ENCODE measurements at regions not wholly inside any gene's neighbourhood (a gene's known extent, or its start where the extent isn't known, plus 50 kb on each side); places are given as distances from the start of the nearest gene placed in this dataset.
"Not testable (repeated sequence)": the region's sequence is repeated elsewhere in the genome, so short reads cannot be mapped to it uniquely, and the experiment has no call there.

GRCh38 chr9:88280816-88281382, 107.3 kb upstream of the SPIN1 start:
- no peak for DNase-seq (ENCODE audit: low read depth)

GRCh38 chr9:88278036-88278435, 110.2 kb upstream of the SPIN1 start:
- no peak for DNase-seq (ENCODE audit: low read depth)

DNA sequence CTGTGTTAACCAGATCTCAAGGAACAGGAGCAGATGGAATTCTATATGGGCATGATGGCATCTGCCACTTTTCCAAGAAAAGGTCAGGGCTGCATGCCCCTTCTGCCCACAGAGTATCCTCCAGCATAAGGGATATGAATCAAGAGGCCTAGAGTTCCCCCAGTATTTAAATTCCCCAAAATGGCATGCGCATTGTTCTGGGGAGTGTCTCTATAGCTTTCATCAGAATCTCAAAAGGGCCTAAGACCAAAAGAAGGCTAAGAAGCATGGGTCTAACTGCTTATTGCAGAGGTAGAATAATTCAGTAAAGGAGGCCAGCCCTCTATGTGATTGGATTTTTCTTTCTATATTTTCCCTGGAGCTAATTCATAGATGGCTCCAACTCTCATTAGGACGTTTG, 114.2 kb upstream of the SPIN1 start:
- DNase-seq (ENCODE audit: low read depth), result no peak

DNA sequence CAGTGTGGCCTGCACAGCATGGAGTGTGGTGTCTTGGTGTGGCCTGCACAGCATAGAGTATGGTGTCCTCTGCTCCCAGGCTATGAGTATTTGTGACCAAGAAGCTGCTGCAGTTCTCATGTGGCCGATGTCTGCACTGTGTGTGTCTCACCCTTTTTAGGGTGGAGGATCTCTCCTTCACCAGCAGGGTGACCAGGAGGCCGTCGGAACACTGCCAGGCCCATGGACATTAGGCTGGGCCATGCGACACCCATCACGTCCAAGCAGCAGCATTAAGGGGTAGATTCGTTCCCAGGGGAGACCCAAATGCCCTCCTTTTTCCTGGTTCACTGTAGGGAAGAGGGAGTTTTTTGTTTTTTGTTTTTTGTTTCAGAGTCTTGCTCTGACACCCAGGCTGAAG, 115.3 kb upstream of the SPIN1 start:
- no peak for DNase-seq (ENCODE audit: low read depth)

- no peak for DNase-seq (ENCODE audit: low read depth)
Measured at GRCh38 chr9:88270413-88270812, 117.8 kb upstream of the SPIN1 start.

DNA sequence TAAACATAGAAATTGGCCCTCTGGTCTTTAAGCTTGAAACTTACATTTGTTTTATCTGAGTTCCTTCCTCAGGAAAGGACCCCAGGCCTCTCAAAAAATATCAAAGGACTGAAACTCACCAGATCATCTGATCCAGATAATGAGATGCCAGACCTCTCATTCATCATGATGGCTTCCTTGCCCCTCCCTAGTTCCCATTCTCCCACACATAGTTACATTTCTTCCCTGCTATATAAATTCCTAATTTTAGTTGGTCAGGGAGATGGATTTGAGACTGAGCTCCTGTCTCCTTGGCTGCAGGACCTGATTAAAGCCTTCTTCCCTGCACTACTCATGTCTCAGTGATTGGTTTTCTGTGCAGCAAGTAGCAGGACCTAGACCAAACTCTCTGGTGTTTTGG, 119.4 kb upstream of the SPIN1 start:
- DNase-seq (ENCODE audit: low read depth), result no peak

- DNase-seq (ENCODE audit: low read depth), result no peak
Measured at GRCh38 chr9:88267283-88267682, 121.0 kb upstream of the SPIN1 start.

GRCh38 chr9:88266416-88266815, 121.8 kb upstream of the SPIN1 start:
- no peak for DNase-seq (ENCODE audit: low read depth)

GRCh38 chr9:88259001-88259400, 120.7 kb upstream of the SPATA31C2 start:
- no peak for DNase-seq (ENCODE audit: low read depth)

- no peak for DNase-seq (ENCODE audit: low read depth)
Measured at GRCh38 chr9:88258601-88259000, 120.3 kb upstream of the SPATA31C2 start.

GRCh38 chr9:88258024-88258423, 119.7 kb upstream of the SPATA31C2 start:
- no peak for DNase-seq (ENCODE audit: low read depth)

DNA sequence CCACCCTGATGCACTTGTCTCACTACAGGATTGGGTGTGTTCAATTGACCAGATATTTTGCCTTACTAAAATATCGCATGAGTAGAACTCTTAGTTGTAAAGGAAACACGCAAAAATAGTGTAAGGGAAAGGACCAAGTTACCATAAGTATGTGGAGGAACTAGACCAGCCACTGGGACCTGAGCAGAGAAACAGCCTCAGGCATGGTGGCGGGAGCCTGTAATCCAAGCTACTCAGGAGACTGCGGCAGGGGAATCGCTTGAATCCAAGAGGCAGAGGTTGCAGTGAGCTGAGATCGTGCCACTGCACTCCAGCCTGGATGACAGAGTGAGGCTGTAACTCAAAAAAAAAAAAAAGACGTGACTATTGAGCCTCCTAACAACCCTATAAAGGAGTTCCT, 117.9 kb upstream of the SPATA31C2 start:
- no peak for DNase-seq (ENCODE audit: low read depth)

GRCh38 chr9:88255806-88256205, 117.5 kb upstream of the SPATA31C2 start:
- not testable (repeated sequence) for DNase-seq (ENCODE audit: low read depth)

- DNase-seq (ENCODE audit: low read depth), result no peak
Measured at GRCh38 chr9:88251903-88252302, 113.6 kb upstream of the SPATA31C2 start.

- no peak for DNase-seq (ENCODE audit: low read depth)
Measured at GRCh38 chr9:88243736-88244135, 105.5 kb upstream of the SPATA31C2 start.

- no peak for DNase-seq (ENCODE audit: low read depth)
Measured at GRCh38 chr9:88242879-88243278, 104.6 kb upstream of the SPATA31C2 start.

DNA sequence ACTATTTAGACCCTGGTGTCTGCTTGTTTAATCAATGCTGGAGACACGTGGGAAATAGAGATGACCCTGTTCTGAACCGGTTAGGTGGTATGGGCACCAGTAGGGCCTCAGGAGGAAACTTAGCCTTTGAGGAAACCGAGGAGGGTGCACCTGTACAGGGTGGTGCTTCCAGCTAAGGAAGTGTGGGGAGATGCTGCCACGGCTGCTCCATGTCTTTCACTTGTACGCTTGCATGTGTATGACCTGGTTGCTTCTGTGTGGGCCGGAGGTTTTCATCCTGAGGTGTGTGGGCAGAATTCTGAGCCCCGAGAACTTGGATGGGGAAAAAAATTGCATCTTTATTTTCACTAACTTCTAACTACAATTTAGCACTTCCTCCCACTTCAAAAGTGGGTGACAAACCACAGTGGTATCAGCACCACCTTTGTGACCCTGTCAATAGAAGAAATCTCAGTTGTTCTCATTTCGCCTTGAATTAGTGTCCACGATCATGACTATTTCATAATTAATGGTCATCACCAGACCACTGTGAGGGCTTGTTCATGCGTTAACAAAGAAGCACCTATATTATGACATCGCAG, 99.8 kb upstream of the SPATA31C2 start:
- no peak for DNase-seq (ENCODE audit: low read depth)

- no peak for DNase-seq (ENCODE audit: low read depth)
Measured at GRCh38 chr9:88237479-88237961, 99.2 kb upstream of the SPATA31C2 start.

DNA sequence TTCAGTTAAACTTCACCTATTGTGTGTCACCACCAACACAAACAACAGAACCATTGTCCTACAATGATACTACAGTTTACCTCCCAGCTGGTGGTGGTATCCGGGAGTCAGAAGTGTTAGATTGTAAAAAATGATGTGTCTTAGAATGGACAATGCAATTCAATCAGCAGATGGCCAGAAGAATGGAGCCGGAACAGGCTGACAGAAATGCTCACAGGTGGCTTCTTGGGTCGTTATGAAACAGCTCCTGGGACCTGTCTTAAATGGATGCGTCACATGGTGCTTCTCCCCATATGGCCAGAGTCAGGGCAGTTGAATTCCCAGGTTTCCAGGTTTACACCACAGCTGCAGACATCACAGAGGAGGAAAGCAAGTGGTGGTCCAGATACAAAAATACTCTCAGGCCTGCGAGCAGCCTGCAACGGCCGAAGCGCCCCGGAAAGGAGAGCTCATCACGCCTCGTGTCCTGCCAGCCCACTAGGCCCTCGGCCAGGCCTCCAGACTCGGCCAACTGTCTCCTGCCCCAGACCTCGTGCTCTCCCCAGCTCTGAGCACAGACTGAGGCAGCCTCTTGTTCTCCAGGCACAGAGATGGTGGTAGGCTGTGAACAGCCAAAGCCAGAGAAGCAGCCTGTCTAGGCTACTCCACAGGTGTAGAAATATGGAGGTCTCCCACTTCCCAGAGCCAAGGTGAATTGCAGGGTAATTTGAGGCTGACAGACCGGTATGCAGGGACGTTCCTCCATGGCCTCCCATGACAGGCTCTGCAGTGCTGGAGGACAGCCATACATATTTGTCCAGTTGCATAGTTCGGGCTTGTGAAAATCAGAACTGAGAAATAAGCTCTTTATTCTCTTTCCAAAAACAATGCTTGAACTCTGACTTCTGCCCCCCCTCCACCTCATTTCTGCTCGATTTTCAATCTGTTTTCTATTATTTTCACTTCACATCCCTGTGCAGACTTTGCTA, 98.5 kb upstream of the SPATA31C2 start:
- DNase-seq (ENCODE audit: low read depth), result no peak

DNA sequence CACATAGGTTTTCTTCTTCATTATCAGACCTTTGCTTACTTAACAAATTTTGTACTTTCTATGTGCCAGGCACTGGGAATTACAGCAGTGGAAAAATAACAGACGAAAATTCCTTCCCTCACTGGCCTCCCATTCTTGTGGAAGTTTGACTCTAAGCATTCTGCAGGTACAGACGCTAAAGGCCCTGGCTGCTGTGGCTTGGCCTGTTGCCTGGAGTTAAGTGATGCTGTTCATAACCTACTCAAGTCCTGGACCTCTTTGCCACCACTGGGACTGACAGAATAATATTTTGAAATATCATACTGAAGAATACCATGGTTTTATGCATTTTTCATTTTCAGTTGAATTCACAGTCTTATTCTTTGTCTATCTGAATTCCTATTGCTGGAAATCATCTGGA, 97.3 kb upstream of the SPATA31C2 start:
- no peak for DNase-seq (ENCODE audit: low read depth)

DNA sequence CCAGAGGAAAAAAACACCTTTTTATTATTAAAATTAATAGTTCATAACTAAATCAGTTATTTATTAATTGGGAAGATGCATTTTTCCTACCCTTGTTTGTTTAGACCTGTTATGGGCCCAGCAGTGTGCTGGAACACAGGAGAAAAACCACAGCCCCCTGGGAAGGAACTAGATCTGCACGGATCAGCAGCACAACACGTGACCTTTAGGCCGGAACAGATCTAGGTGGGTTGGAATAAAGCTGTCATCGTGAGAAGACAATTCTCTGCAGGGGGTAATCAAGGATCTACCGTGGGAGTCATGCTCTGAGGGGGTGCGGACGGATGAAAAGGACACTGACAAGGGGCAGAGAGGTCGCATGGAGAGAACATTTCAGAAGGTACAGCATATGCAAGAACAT, 95.8 kb upstream of the SPATA31C2 start:
- DNase-seq (ENCODE audit: low read depth), result no peak

GRCh38 chr9:88233091-88233490, 94.8 kb upstream of the SPATA31C2 start:
- DNase-seq (ENCODE audit: low read depth), result no peak

- no peak for DNase-seq (ENCODE audit: low read depth)
Measured at GRCh38 chr9:88230612-88231011, 92.3 kb upstream of the SPATA31C2 start.
